ENCODE measurements at regions not wholly inside any gene's neighbourhood (a gene's known extent, or its start where the extent isn't known, plus 50 kb on each side); places are given as distances from the start of the nearest gene placed in this dataset.

- Mint-ChIP-seq H3K27ac (no peak overlapping the region), H3K4me1 (ENCODE audit: low read depth) (no peaks in the 10 kb centered on the region), H3K27me3 (ENCODE audit: low read depth) (peaks cover 5% of the 10 kb centered on the region), H3K9me3 (ENCODE audit: insufficient read depth) (no peaks in the 10 kb centered on the region), H3K36me3 (ENCODE audit: low read depth) (no peaks in the 10 kb centered on the region), H3K4me3 (no peak overlapping the region)
- ATAC-seq, result no peak
- ChIA-PET CTCF (no interaction called here), POLR2A (no interaction called here)
- DNase-seq, result no peak
These were observed 150.4 kb upstream of the RNF32 start for GRCh38 chr7:156490021-156490800.

- ChIA-PET POLR2A (no interaction called here), CTCF (no interaction called here)
- no peaks in the 10 kb centered on the region for H3K9me3 Mint-ChIP-seq (ENCODE audit: insufficient read depth)
- peaks cover 5% of the 10 kb centered on the region for H3K27me3 Mint-ChIP-seq (ENCODE audit: low read depth)
- DNase-seq, result no peak
- H3K36me3 Mint-ChIP-seq (ENCODE audit: low read depth), result no peaks in the 10 kb centered on the region
- H3K4me3 Mint-ChIP-seq, result no peak overlapping the region
- H3K4me1 Mint-ChIP-seq (ENCODE audit: low read depth), result no peaks in the 10 kb centered on the region
- no peak for ATAC-seq
- no peak overlapping the region for H3K27ac Mint-ChIP-seq
These were observed 152.6 kb upstream of the RNF32 start for GRCh38 chr7:156487811-156488533.

GRCh38 chr7:156480671-156481070, 159.9 kb upstream of the RNF32 start:
- Mint-ChIP-seq H3K27ac (no peak overlapping the region), H3K36me3 (ENCODE audit: low read depth) (no peaks in the 10 kb centered on the region), H3K4me1 (ENCODE audit: low read depth) (no peaks in the 10 kb centered on the region), H3K9me3 (ENCODE audit: insufficient read depth) (no peaks in the 10 kb centered on the region), H3K4me3 (no peak overlapping the region), H3K27me3 (ENCODE audit: low read depth) (peaks cover 7% of the 10 kb centered on the region)
- POLR2A ChIA-PET, result no interaction called here
- DNase-seq (no peak), ATAC-seq (no peak)
- CTCF ChIA-PET, result no interaction called here

GRCh38 chr7:156479596-156479995, 161.0 kb upstream of the RNF32 start:
- Mint-ChIP-seq H3K9me3 (ENCODE audit: insufficient read depth) (no peaks in the 10 kb centered on the region), H3K4me1 (ENCODE audit: low read depth) (no peaks in the 10 kb centered on the region), H3K27ac (no peak overlapping the region), H3K36me3 (ENCODE audit: low read depth) (no peaks in the 10 kb centered on the region), H3K27me3 (ENCODE audit: low read depth) (peaks cover 7% of the 10 kb centered on the region), H3K4me3 (no peak overlapping the region)
- CTCF ChIA-PET, result no interaction called here
- no peak for DNase-seq
- POLR2A ChIA-PET, result no interaction called here
- no peak for ATAC-seq

- Mint-ChIP-seq H3K9me3 (ENCODE audit: insufficient read depth) (no peaks in the 10 kb centered on the region), H3K27ac (no peak overlapping the region), H3K27me3 (ENCODE audit: low read depth) (peaks cover 7% of the 10 kb centered on the region), H3K4me3 (no peak overlapping the region), H3K36me3 (ENCODE audit: low read depth) (no peaks in the 10 kb centered on the region), H3K4me1 (ENCODE audit: low read depth) (no peaks in the 10 kb centered on the region)
- ChIA-PET CTCF (no interaction called here), POLR2A (no interaction called here)
- no peak for ATAC-seq
- no peak for DNase-seq
These were observed 162.1 kb upstream of the RNF32 start for GRCh38 chr7:156478486-156478885.

- no peak overlapping the region for H3K4me3 Mint-ChIP-seq
- H3K36me3 Mint-ChIP-seq (ENCODE audit: low read depth), result no peaks in the 10 kb centered on the region
- no peak for DNase-seq
- peaks cover 8% of the 10 kb centered on the region for H3K27me3 Mint-ChIP-seq (ENCODE audit: low read depth)
- ChIA-PET POLR2A (no interaction called here), CTCF (no interaction called here)
- no peak for ATAC-seq
- no peak overlapping the region for H3K27ac Mint-ChIP-seq
- no peaks in the 10 kb centered on the region for H3K9me3 Mint-ChIP-seq (ENCODE audit: insufficient read depth)
- no peaks in the 10 kb centered on the region for H3K4me1 Mint-ChIP-seq (ENCODE audit: low read depth)
These were observed 164.9 kb upstream of the RNF32 start for GRCh38 chr7:156475666-156476065.

- H3K27me3 Mint-ChIP-seq (ENCODE audit: low read depth), result peaks cover 8% of the 10 kb centered on the region
These were observed 165.4 kb upstream of the RNF32 start for GRCh38 chr7:156475179-156475578.

GRCh38 chr7:156474241-156474743, 166.3 kb upstream of the RNF32 start:
- ChIA-PET POLR2A (no interaction called here), CTCF (interaction anchor here (0.7 to 1.0 kb wide), 5 partner anchors 14 to 657 kb away, joined by 3 to 4 read pairs (median 3); no protein-coding TSS in a partner anchor)
- no peaks in the 10 kb centered on the region for H3K9me3 Mint-ChIP-seq (ENCODE audit: insufficient read depth)
- H3K36me3 Mint-ChIP-seq (ENCODE audit: low read depth), result no peaks in the 10 kb centered on the region
- no peak for ATAC-seq
- no peaks in the 10 kb centered on the region for H3K4me1 Mint-ChIP-seq (ENCODE audit: low read depth)
- H3K27me3 Mint-ChIP-seq (ENCODE audit: low read depth), result peaks cover 8% of the 10 kb centered on the region
- H3K27ac Mint-ChIP-seq, result no peak overlapping the region
- DNase-seq, result no peak
- H3K4me3 Mint-ChIP-seq, result no peak overlapping the region

More at GRCh38 chr7:156475179-156475578, 165.4 kb upstream of the RNF32 start:
- ChIA-PET POLR2A (no interaction called here), CTCF (no interaction called here)
- no peak overlapping the region for H3K4me3 Mint-ChIP-seq
- no peaks in the 10 kb centered on the region for H3K36me3 Mint-ChIP-seq (ENCODE audit: low read depth)
- H3K27ac Mint-ChIP-seq, result no peak overlapping the region
- ATAC-seq (no peak), DNase-seq (no peak)
- H3K4me1 Mint-ChIP-seq (ENCODE audit: low read depth), result no peaks in the 10 kb centered on the region
- H3K9me3 Mint-ChIP-seq (ENCODE audit: insufficient read depth), result no peaks in the 10 kb centered on the region

GRCh38 chr7:156473476-156474240, 166.9 kb upstream of the RNF32 start:
- no peaks in the 10 kb centered on the region for H3K9me3 Mint-ChIP-seq (ENCODE audit: insufficient read depth)
- peak; percentile 48 for DNase-seq
- H3K27ac Mint-ChIP-seq, result no peak overlapping the region
- H3K36me3 Mint-ChIP-seq (ENCODE audit: low read depth), result no peaks in the 10 kb centered on the region
- ATAC-seq, result no peak
- POLR2A ChIA-PET, result no interaction called here
- CTCF ChIA-PET, result interaction anchor here (0.7 to 1.0 kb wide), 5 partner anchors 13 to 656 kb away, joined by 3 to 4 read pairs (median 3); no protein-coding TSS in a partner anchor
- H3K27me3 Mint-ChIP-seq (ENCODE audit: low read depth), result peaks cover 9% of the 10 kb centered on the region
- H3K4me3 Mint-ChIP-seq, result no peak overlapping the region
- H3K4me1 Mint-ChIP-seq (ENCODE audit: low read depth), result no peaks in the 10 kb centered on the region

GRCh38 chr7:156472267-156472666, 168.3 kb upstream of the RNF32 start:
- no peak overlapping the region for H3K27ac Mint-ChIP-seq
- DNase-seq (no peak), ATAC-seq (no peak)
- H3K4me3 Mint-ChIP-seq, result no peak overlapping the region
- peaks cover 12% of the 10 kb centered on the region for H3K27me3 Mint-ChIP-seq (ENCODE audit: low read depth)
- ChIA-PET CTCF (no interaction called here), POLR2A (no interaction called here)
- no peaks in the 10 kb centered on the region for H3K4me1 Mint-ChIP-seq (ENCODE audit: low read depth)
- H3K36me3 Mint-ChIP-seq (ENCODE audit: low read depth), result no peaks in the 10 kb centered on the region
- no peaks in the 10 kb centered on the region for H3K9me3 Mint-ChIP-seq (ENCODE audit: insufficient read depth)

- H3K4me1 Mint-ChIP-seq (ENCODE audit: low read depth), result no peaks in the 10 kb centered on the region
- H3K9me3 Mint-ChIP-seq (ENCODE audit: insufficient read depth), result no peaks in the 10 kb centered on the region
- CTCF ChIA-PET, result no interaction called here
- H3K4me3 Mint-ChIP-seq, result no peak overlapping the region
- POLR2A ChIA-PET, result no interaction called here
- no peaks in the 10 kb centered on the region for H3K36me3 Mint-ChIP-seq (ENCODE audit: low read depth)
- DNase-seq, result no peak
- ATAC-seq, result no peak
- peaks cover 8% of the 10 kb centered on the region for H3K27me3 Mint-ChIP-seq (ENCODE audit: low read depth)
- H3K27ac Mint-ChIP-seq, result no peak overlapping the region
These were observed 169.9 kb upstream of the RNF32 start for GRCh38 chr7:156470399-156471320.

Data from activated CD8-positive, alpha-beta T cell treated with anti-CD3 and anti-CD28 coated beads, Interleukin-2, amount 10 ng/mL, durations not matched to agents 7 days and 5 days (primary cell).